ENCODE measurements at regions not wholly inside any gene's neighbourhood (a gene's known extent, or its start where the extent isn't known, plus 50 kb on each side); places are given as distances from the start of the nearest gene placed in this dataset.

DNA sequence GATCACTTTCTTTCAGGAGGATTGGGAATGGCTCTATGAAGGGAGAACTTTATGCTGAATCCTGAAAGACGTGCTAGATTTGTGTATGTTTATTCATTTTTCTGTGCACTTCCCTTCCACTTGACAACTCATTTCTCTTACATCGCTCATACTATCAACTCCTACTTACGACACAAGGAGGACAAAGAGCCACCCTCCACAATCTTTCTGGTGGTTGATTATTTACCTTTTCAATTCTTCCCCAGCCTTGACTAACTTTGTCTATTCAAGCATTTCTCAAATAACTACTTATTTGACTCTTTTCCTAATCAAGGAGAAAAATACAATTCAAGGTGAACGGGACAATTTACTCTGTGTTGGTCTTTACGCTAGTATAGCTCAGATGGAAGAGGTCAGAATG lies 622.1 kb downstream of the TLR4 start:
- DNase-seq (ENCODE audit: extremely low spot score): no peak
- intact Hi-C loops (cut with DNase I): no loop called here
- TF ChIP-seq POLR2A (IDR thresholded peaks at IDR 0.05; ENCODE audit: low read depth) (no peak), EP300 (IDR thresholded peaks at IDR 0.05) (no peak)
- TF ChIP-seq, protein P1, sequence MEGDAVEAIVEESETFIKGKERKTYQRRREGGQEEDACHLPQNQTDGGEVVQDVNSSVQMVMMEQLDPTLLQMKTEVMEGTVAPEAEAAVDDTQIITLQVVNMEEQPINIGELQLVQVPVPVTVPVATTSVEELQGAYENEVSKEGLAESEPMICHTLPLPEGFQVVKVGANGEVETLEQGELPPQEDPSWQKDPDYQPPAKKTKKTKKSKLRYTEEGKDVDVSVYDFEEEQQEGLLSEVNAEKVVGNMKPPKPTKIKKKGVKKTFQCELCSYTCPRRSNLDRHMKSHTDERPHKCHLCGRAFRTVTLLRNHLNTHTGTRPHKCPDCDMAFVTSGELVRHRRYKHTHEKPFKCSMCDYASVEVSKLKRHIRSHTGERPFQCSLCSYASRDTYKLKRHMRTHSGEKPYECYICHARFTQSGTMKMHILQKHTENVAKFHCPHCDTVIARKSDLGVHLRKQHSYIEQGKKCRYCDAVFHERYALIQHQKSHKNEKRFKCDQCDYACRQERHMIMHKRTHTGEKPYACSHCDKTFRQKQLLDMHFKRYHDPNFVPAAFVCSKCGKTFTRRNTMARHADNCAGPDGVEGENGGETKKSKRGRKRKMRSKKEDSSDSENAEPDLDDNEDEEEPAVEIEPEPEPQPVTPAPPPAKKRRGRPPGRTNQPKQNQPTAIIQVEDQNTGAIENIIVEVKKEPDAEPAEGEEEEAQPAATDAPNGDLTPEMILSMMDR (IDR thresholded peaks at IDR 0.05): no peak
- Histone ChIP-seq H3K36me3 (no peaks in the 10 kb centered on the region), H3K27ac (replicated peaks in 1 of 4) (no peak overlapping the region), H3K4me1 (no peaks in the 10 kb centered on the region), H3K4me3 (no peak overlapping the region), H3K27me3 (no peaks in the 10 kb centered on the region), H3K9me3 (no peaks in the 10 kb centered on the region)
- WGBS: 75% methylated on average over 5 of the region's 5 CpGs

GRCh38 chr9:118330191-118330986 lies 626.2 kb downstream of the TLR4 start:
- TF ChIP-seq EP300 (IDR thresholded peaks at IDR 0.05) (no peak), POLR2AphosphoS5 (IDR thresholded peaks at IDR 0.05) (no peak), POLR2A (IDR thresholded peaks at IDR 0.05; ENCODE audit: low read depth) (no peak)
- TF ChIP-seq, protein P1 (IDR thresholded peaks at IDR 0.05): no peak
- Histone ChIP-seq H3K9me3 (no peaks in the 10 kb centered on the region), H3K27ac (replicated peaks in 1 of 4) (no peak overlapping the region), H3K27me3 (no peaks in the 10 kb centered on the region), H3K4me3 (no peak overlapping the region), H3K36me3 (no peaks in the 10 kb centered on the region), H3K4me1 (no peaks in the 10 kb centered on the region)
- intact Hi-C loops (cut with DNase I): no loop called here
- no peak for DNase-seq (ENCODE audit: extremely low spot score)
- 84% methylated on average over 10 of the region's 10 CpGs for WGBS

DNA sequence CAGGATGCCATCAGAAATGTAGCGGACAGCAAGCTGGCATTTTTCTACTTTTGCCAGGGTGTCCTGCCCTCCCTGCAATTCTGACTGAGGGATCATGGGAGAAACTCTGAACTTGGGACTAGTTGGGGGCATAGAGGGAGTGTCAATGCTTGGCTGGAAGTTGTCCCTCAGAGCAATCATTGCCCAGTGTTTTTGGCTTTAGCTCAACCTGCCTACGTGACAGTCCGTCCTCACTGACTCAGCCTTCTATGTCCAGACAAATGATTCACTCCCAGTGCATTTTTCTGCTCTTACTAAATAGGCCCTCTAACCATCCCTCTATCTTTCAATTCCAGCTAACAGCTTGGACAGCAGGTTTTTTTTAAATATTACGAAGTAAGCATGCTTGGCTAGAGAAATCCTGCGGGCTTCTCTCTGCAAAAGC lies 627.4 kb downstream of the TLR4 start:
- no peaks in the 10 kb centered on the region for H3K9me3 ChIP-seq
- TF ChIP-seq EP300 (IDR thresholded peaks at IDR 0.05): no peak
- no peak for TF ChIP-seq POLR2AphosphoS5 (IDR thresholded peaks at IDR 0.05)
- TF ChIP-seq POLR2A (IDR thresholded peaks at IDR 0.05; ENCODE audit: low read depth): no peak
- TF ChIP-seq, protein P1 (IDR thresholded peaks at IDR 0.05): no peak
- H3K4me1 ChIP-seq: no peaks in the 10 kb centered on the region
- no peak overlapping the region for H3K4me3 ChIP-seq
- WGBS: 78% methylated on average over 5 of the region's 5 CpGs
- no peak for DNase-seq (ENCODE audit: extremely low spot score)
- no peaks in the 10 kb centered on the region for H3K36me3 ChIP-seq
- intact Hi-C loops (cut with DNase I): no loop called here
- no peak overlapping the region for H3K27ac ChIP-seq (replicated peaks in 1 of 4)
- no peaks in the 10 kb centered on the region for H3K27me3 ChIP-seq

DNA sequence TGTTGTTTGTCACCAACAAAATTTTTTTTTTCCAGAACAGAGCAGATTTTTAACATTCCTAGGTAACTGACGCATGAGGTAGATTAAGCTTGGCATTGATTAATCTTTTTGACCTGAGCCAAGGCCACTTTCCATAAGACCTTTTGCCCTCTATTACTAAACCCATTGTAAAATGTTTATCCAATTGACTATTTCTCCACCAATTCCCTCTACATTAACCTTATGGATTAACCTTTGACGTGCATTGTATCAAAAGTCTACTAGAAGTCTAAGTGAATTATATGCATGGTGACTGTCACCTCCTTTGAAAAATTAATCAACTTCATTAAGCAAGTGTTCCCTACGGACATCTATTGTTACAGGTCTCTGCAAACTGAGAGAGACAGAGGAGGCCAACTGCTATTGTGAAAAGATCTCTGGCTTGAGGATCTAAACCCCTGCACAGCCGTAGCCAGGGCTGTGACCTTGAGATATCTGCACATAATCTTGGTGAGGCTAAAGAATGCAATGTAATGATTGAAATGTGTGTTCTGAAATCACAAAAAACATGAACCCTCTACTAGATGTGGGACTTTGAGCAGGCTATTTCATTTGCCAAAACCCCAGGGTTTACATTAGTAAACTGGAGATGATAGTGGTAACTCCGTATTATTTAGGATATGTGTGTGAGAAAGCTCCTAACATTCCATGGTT lies 632.2 kb downstream of the TLR4 start:
- Histone ChIP-seq H3K9me3 (no peaks in the 10 kb centered on the region), H3K4me3 (no peak overlapping the region), H3K36me3 (no peaks in the 10 kb centered on the region), H3K27me3 (no peaks in the 10 kb centered on the region), H3K27ac (replicated peaks in 1 of 4) (no peak overlapping the region), H3K4me1 (no peaks in the 10 kb centered on the region)
- TF ChIP-seq EP300 (IDR thresholded peaks at IDR 0.05) (no peak), POLR2AphosphoS5 (IDR thresholded peaks at IDR 0.05) (no peak), POLR2A (IDR thresholded peaks at IDR 0.05; ENCODE audit: low read depth) (no peak)
- TF ChIP-seq, protein P1 (IDR thresholded peaks at IDR 0.05): no peak
- intact Hi-C loops (cut with DNase I): no loop called here
- no peak for DNase-seq (ENCODE audit: extremely low spot score)
- 52% methylated on average over 5 of the region's 5 CpGs for WGBS

Data from esophagus muscularis mucosa (tissue), 4 donors.